ENCODE measurements at regions not wholly inside any gene's neighbourhood (a gene's known extent, or its start where the extent isn't known, plus 50 kb on each side); places are given as distances from the start of the nearest gene placed in this dataset.
"Not testable (repeated sequence)": the region's sequence is repeated elsewhere in the genome, so short reads cannot be mapped to it uniquely, and the experiment has no call there.

DNA sequence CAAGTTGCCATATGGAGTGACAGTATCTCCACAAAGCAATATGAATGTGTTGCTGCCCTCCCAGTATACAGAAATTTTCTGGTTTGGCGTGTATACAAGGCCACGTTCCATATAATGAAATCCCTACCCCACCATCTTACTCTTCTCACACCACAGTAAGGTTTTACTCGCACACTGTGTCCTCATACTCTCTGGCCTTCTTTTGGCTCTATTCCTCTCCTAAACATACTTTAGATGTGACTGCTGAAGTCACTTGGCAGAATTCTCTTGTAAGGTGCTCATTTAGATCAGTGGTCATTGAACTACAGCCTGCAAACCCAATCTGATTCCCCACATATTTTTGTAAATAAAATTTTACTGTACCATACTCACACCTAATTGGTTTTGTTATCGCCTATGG, 123.2 kb downstream of the RFPL4B start:
- DNase-seq (ENCODE audit: low read depth) = no peak
- no peak overlapping the region for H3K4me3 ChIP-seq (ENCODE audit: low read depth, low read length)
- TF ChIP-seq, protein P1, sequence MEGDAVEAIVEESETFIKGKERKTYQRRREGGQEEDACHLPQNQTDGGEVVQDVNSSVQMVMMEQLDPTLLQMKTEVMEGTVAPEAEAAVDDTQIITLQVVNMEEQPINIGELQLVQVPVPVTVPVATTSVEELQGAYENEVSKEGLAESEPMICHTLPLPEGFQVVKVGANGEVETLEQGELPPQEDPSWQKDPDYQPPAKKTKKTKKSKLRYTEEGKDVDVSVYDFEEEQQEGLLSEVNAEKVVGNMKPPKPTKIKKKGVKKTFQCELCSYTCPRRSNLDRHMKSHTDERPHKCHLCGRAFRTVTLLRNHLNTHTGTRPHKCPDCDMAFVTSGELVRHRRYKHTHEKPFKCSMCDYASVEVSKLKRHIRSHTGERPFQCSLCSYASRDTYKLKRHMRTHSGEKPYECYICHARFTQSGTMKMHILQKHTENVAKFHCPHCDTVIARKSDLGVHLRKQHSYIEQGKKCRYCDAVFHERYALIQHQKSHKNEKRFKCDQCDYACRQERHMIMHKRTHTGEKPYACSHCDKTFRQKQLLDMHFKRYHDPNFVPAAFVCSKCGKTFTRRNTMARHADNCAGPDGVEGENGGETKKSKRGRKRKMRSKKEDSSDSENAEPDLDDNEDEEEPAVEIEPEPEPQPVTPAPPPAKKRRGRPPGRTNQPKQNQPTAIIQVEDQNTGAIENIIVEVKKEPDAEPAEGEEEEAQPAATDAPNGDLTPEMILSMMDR (IDR thresholded peaks at IDR 0.05; ENCODE audit: insufficient read depth, low read depth, low read length) = no peak

DNA sequence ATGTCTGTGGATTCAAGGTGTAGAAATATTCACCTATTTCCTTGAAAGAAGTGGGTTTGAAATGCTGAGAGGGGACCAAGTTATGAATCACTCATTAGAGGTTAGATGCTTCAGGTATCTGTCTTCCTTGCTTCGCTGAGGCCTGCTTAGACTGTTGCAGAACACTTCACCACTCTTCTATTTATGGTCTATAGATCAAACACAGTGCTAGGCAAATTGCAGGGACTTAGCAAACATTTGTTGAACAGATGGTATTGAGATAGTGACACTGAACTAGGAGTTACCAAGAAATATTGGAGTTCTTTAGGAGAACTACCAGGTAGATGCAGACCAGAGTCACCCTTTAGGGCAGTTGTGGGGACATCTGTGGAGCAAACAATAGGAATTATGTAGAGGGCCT, 123.8 kb downstream of the RFPL4B start:
- H3K4me3 ChIP-seq (ENCODE audit: low read depth, low read length) = no peak overlapping the region
- no peak for DNase-seq (ENCODE audit: low read depth)
- TF ChIP-seq, protein P1 (IDR thresholded peaks at IDR 0.05; ENCODE audit: insufficient read depth, low read depth, low read length) = no peak

DNA sequence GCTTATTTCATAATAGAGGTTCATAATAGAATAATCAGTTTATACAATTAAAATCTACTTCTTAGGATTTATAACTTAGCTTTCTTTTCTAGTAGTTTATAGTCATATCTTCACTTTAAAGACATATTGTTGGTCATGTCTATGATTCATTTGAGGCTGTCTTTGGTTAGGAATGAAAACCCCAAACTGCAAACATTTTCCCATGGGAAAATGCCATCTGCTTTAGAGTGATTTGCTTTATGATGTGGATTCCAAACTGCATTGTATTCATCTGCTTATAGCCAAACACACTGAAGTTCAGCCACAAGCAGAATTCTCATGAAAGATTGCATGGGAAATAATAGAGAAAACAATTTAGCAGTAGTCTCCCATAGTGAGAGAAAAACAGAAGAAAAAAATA, 128.0 kb downstream of the RFPL4B start:
- DNase-seq (ENCODE audit: low read depth) = peak; percentile 47
- no peak overlapping the region for H3K4me3 ChIP-seq (ENCODE audit: low read depth, low read length)
- TF ChIP-seq, protein P1 (IDR thresholded peaks at IDR 0.05; ENCODE audit: insufficient read depth, low read depth, low read length) = no peak

DNA sequence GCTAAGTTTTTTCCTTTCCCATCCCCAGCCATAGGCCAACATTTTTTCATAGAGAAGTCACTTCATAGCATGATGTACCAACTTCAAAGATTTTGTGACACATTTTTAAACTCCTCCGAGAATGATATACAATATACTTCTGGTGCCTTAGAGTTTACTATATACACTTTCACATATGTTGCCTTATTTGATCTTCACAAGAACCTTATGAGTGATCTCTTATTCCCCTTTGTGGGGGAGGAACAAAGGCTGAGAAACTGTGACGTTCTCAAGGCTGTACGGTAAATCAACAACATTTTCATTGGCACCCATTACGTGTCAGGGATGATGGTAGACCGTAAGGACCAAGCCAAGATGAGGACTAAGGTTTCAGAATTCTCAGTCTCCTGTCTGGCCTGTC, 130.0 kb downstream of the RFPL4B start:
- TF ChIP-seq, protein P1 (IDR thresholded peaks at IDR 0.05; ENCODE audit: insufficient read depth, low read depth, low read length) = no peak
- H3K4me3 ChIP-seq (ENCODE audit: low read depth, low read length) = no peak overlapping the region
- no peak for DNase-seq (ENCODE audit: low read depth)

DNA sequence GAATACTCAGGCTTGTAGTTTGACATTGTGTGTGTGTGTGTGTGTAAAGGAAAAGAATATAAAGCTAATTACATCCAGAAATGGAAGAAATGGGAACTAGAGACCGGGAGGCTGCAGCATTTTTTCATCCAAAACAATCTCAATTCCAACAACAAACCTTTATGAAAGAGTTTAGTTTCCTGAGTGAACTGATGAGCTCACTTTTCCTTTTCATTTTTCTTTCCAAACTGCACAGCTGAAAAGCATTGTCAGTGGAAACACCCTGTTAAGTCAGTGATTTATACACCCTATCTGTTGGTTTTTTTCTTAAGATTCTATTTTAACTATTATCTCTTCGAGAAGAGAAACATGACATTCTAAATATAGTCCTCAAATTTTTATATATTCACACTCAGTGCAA, 130.9 kb downstream of the RFPL4B start:
- TF ChIP-seq, protein P1 (IDR thresholded peaks at IDR 0.05; ENCODE audit: insufficient read depth, low read depth, low read length) = no peak
- no peak for DNase-seq (ENCODE audit: low read depth)
- no peak overlapping the region for H3K4me3 ChIP-seq (ENCODE audit: low read depth, low read length)

DNA sequence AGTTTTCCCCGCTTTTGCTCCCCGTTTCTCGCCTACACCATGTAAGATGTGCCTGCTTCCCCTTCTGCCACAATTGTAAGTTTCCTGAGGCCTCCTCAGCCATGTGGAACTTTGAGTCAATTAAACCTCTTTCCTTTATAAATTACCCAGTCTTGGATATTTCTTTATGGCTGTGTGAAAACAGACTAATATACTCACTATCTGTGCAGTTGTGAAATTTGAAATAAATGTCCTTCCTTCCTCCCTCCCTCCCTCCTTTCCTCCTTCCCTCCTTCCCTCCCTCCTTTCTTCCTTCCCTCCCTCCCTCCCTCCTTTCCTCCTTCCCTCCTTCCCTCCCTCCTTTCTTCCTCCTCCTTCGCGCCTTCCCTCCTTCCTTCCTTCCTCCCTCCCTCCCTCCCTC, 132.8 kb downstream of the RFPL4B start:
- not testable (repeated sequence) for DNase-seq (ENCODE audit: low read depth); H3K4me3 ChIP-seq (ENCODE audit: low read depth, low read length)

DNA sequence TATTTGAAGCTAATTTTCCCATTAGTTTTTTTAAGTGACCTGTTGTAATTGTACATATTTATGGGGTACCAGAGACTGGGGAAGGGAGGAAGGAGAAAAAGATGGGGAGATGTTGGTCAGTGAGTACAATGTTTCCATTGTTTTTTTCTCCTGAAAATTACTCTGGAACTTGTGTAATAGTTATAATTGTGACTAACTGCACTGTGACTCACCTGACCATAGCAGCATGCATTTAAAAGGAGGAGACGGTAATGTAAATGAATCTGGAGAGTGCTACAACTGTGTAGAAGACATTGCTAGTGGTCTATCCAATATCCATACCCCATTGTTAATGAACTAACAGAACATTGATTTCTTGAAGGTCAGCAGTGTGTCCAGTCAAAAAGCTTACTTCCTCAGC, 133.4 kb downstream of the RFPL4B start:
- TF ChIP-seq, protein P1 (IDR thresholded peaks at IDR 0.05; ENCODE audit: insufficient read depth, low read depth, low read length) = no peak
- DNase-seq (ENCODE audit: low read depth) = no peak
- H3K4me3 ChIP-seq (ENCODE audit: low read depth, low read length) = no peak overlapping the region

All from fibroblast of villous mesenchyme (primary cell).